Hematopoietic multipotent progenitor cell treated with erythropoietin and hydrocortisone succinate and interleukin-3 and kit ligand, for 15 days (in vitro differentiated cells): ENCODE measurements at regions not wholly inside any gene's neighbourhood (a gene's known extent, or its start where the extent isn't known, plus 50 kb on each side); places are given as distances from the start of the nearest gene placed in this dataset.
"Not testable (repeated sequence)": the region's sequence is repeated elsewhere in the genome, so short reads cannot be mapped to it uniquely, and the experiment has no call there.

Experiments used
- DNase-seq: peaks from one replicate; pipeline ENCODE4 v3.0.0-alpha.2; 2015; ENCODE audit warnings: low spot score

GRCh38 chr10:52954407-52954806, 181.8 kb upstream of the MBL2 start:
- DNase-seq, result no peak

- no peak for DNase-seq
Measured at GRCh38 chr10:52952391-52953055, 179.9 kb upstream of the MBL2 start.

- no peak for DNase-seq
Measured at GRCh38 chr10:52951824-52952223, 179.2 kb upstream of the MBL2 start.

GRCh38 chr10:52950578-52950977, 178.0 kb upstream of the MBL2 start:
- DNase-seq, result no peak

- no peak for DNase-seq
Measured at GRCh38 chr10:52949899-52950298, 177.3 kb upstream of the MBL2 start.

GRCh38 chr10:52946486-52946885, 173.9 kb upstream of the MBL2 start:
- no peak for DNase-seq

GRCh38 chr10:52945521-52945920, 172.9 kb upstream of the MBL2 start:
- not testable (repeated sequence) for DNase-seq

- DNase-seq, result no peak
Measured at GRCh38 chr10:52940921-52941320, 168.3 kb upstream of the MBL2 start.

- no peak for DNase-seq
Measured at GRCh38 chr10:52939894-52940293, 167.3 kb upstream of the MBL2 start.

- DNase-seq, result no peak
Measured at GRCh38 chr10:52933748-52934147, 161.2 kb upstream of the MBL2 start.

- no peak for DNase-seq
Measured at GRCh38 chr10:52927678-52928077, 155.1 kb upstream of the MBL2 start.

- no peak for DNase-seq
Measured at GRCh38 chr10:52923520-52923919, 150.9 kb upstream of the MBL2 start.

GRCh38 chr10:52918714-52919305, 146.2 kb upstream of the MBL2 start:
- DNase-seq, result no peak

- no peak for DNase-seq
Measured at GRCh38 chr10:52915391-52915790, 142.8 kb upstream of the MBL2 start.

GRCh38 chr10:52911163-52911562, 138.6 kb upstream of the MBL2 start:
- no peak for DNase-seq

GRCh38 chr10:52908478-52908877, 135.9 kb upstream of the MBL2 start:
- no peak for DNase-seq

- DNase-seq, result no peak
Measured at GRCh38 chr10:52906046-52906445, 133.5 kb upstream of the MBL2 start.

- DNase-seq, result no peak
Measured at GRCh38 chr10:52903397-52903938, 130.9 kb upstream of the MBL2 start.

GRCh38 chr10:52900593-52900992, 128.0 kb upstream of the MBL2 start:
- no peak for DNase-seq

- no peak for DNase-seq
Measured at GRCh38 chr10:52897162-52897561, 124.6 kb upstream of the MBL2 start.

GRCh38 chr10:52895059-52895458, 122.5 kb upstream of the MBL2 start:
- no peak for DNase-seq

- DNase-seq, result no peak
Measured at GRCh38 chr10:52890281-52890680, 117.7 kb upstream of the MBL2 start.

- no peak for DNase-seq
Measured at GRCh38 chr10:52889611-52890010, 117.0 kb upstream of the MBL2 start.
